Loucy (cell line): ENCODE measurements at regions not wholly inside any gene's neighbourhood (a gene's known extent, or its start where the extent isn't known, plus 50 kb on each side); places are given as distances from the start of the nearest gene placed in this dataset.

Source experiments
- EZH2phosphoT487 ChIP-seq: fragments of 200-600 bp; IDR thresholded peaks from 2 replicates; pipeline ENCODE4 v1.6.1; 2018; ENCODE audit warnings: antibody characterized with exemption, mild to moderate bottlenecking, moderate library complexity, borderline replicate concordance
- TF ChIP-seq, protein P1 (sequence below): fragments of 200-600 bp; sonication (generic); conservative IDR thresholded peaks from 2 replicates; pipeline ENCODE4 v1.5.1; 2014; ENCODE audit warnings: mild to moderate bottlenecking, antibody characterized with exemption, low read length

DNA sequence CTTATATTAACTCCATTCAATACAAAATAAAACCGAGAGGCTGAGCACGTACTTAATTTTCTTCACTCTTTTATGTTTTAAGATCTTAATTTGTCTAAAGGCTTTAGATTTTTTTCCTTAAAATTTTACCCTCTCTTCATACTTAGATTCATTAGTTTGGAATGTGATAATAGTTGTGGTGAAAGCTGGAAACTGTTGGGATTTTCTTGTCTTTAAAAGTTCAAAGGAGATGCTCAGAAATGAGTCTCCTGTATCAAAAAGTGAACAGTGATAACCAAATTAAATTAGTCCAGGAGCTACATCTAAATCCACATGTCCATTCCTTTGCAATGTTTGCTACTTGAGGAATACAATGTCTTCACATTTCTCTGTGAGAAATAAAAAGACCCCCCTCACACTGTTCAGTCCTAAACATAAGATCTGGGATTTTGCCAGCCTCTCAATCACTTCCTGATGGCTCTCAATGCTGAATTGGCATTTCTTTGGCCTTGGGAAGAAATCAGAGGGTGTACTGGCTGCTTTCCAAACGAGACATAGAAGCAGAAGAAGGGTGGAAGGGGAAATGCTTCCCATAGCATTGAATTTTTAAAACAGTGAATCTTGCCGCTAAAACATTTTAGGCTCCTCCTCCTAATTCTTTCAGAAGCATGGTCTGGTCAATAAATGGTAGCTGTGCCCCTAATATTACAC is 245.0 kb downstream of the SHOX2 start:
- TF ChIP-seq EZH2phosphoT487 = no peak
- TF ChIP-seq, protein P1, sequence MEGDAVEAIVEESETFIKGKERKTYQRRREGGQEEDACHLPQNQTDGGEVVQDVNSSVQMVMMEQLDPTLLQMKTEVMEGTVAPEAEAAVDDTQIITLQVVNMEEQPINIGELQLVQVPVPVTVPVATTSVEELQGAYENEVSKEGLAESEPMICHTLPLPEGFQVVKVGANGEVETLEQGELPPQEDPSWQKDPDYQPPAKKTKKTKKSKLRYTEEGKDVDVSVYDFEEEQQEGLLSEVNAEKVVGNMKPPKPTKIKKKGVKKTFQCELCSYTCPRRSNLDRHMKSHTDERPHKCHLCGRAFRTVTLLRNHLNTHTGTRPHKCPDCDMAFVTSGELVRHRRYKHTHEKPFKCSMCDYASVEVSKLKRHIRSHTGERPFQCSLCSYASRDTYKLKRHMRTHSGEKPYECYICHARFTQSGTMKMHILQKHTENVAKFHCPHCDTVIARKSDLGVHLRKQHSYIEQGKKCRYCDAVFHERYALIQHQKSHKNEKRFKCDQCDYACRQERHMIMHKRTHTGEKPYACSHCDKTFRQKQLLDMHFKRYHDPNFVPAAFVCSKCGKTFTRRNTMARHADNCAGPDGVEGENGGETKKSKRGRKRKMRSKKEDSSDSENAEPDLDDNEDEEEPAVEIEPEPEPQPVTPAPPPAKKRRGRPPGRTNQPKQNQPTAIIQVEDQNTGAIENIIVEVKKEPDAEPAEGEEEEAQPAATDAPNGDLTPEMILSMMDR = no peak
